DMS 273 (cell line): ENCODE measurements at regions not wholly inside any gene's neighbourhood (a gene's known extent, or its start where the extent isn't known, plus 50 kb on each side); places are given as distances from the start of the nearest gene placed in this dataset.
"Not testable (repeated sequence)": the region's sequence is repeated elsewhere in the genome, so short reads cannot be mapped to it uniquely, and the experiment has no call there.

Experiments used
- DNase-seq: peaks from one replicate; lab custom pipeline; 2025; ENCODE audit not compliant: unreplicated experiment; lab: John Stamatoyannopoulos, UW

GRCh38 chr6:85037221-85037620 lies 272.8 kb upstream of the TBX18 start:
- no peak for DNase-seq

GRCh38 chr6:85035766-85036165 lies 271.4 kb upstream of the TBX18 start:
- DNase-seq, result no peak

- no peak for DNase-seq
Measured at GRCh38 chr6:85033547-85033946, 269.1 kb upstream of the TBX18 start.

- no peak for DNase-seq
Measured at GRCh38 chr6:85026021-85026420, 261.6 kb upstream of the TBX18 start.

- no peak for DNase-seq
Measured at GRCh38 chr6:85023721-85024120, 259.3 kb upstream of the TBX18 start.

- DNase-seq, result no peak
Measured at GRCh38 chr6:85017352-85017751, 253.0 kb upstream of the TBX18 start.

- DNase-seq, result no peak
Measured at GRCh38 chr6:85016726-85017125, 252.3 kb upstream of the TBX18 start.

GRCh38 chr6:85015396-85015990 lies 251.1 kb upstream of the TBX18 start:
- peak; percentile 66 for DNase-seq

GRCh38 chr6:85010865-85011264 lies 246.5 kb upstream of the TBX18 start:
- DNase-seq, result no peak

GRCh38 chr6:85008296-85009009 lies 244.1 kb upstream of the TBX18 start:
- no peak for DNase-seq

GRCh38 chr6:85006362-85006761 lies 242.0 kb upstream of the TBX18 start:
- no peak for DNase-seq

GRCh38 chr6:85005494-85005893 lies 241.1 kb upstream of the TBX18 start:
- no peak for DNase-seq

GRCh38 chr6:85004361-85004995 lies 240.1 kb upstream of the TBX18 start:
- DNase-seq, result no peak

- no peak for DNase-seq
Measured at GRCh38 chr6:85002847-85003246, 238.4 kb upstream of the TBX18 start.

- DNase-seq, result no peak
Measured at GRCh38 chr6:85000001-85000400, 235.6 kb upstream of the TBX18 start.

GRCh38 chr6:84998223-84998622 lies 233.8 kb upstream of the TBX18 start:
- DNase-seq, result no peak

GRCh38 chr6:84988766-84989165 lies 224.4 kb upstream of the TBX18 start:
- DNase-seq, result not testable (repeated sequence)

GRCh38 chr6:84985490-84985889 lies 221.1 kb upstream of the TBX18 start:
- not testable (repeated sequence) for DNase-seq

- no peak for DNase-seq
Measured at GRCh38 chr6:84979541-84979940, 215.1 kb upstream of the TBX18 start.

GRCh38 chr6:84977363-84977705 lies 212.9 kb upstream of the TBX18 start:
- DNase-seq, result no peak

GRCh38 chr6:84976526-84977362 lies 212.3 kb upstream of the TBX18 start:
- no peak for DNase-seq

- DNase-seq, result no peak
Measured at GRCh38 chr6:84975316-84975715, 210.9 kb upstream of the TBX18 start.
